ENCODE measurements at regions not wholly inside any gene's neighbourhood (a gene's known extent, or its start where the extent isn't known, plus 50 kb on each side); places are given as distances from the start of the nearest gene placed in this dataset.
"Not testable (repeated sequence)": the region's sequence is repeated elsewhere in the genome, so short reads cannot be mapped to it uniquely, and the experiment has no call there.

GRCh38 chr1:30562559-30562958, 160.8 kb downstream of the MATN1 start:
- no peak for DNase-seq

- no peak for DNase-seq
Observed at GRCh38 chr1:30551603-30552002, 171.8 kb downstream of the MATN1 start.

- DNase-seq: no peak
Observed at GRCh38 chr1:30550365-30551220, 172.8 kb downstream of the MATN1 start.

DNA sequence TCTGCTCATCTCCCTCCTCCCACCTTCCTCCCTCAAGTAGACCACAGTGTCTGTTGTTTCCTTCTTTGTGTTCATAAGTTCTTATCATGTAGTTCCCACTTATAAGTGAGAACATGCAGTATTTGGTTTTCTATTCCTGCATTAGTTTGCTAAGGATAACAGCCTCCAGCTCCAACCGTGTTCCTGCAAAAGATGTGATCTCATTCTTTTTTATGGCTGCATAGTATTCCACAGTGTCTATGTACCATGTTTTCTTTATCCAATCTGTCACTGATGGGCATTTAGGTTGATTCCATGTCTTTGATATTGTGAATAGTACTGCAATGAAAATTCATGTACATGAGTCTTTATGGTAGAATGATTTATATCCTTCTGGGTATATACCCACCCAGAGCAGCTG, 173.5 kb downstream of the MATN1 start:
- not testable (repeated sequence) for DNase-seq

GRCh38 chr1:30548294-30548693, 175.1 kb downstream of the MATN1 start:
- DNase-seq: no peak

GRCh38 chr1:30547326-30547725, 176.1 kb downstream of the MATN1 start:
- DNase-seq: not testable (repeated sequence)

- DNase-seq: no peak
Observed at GRCh38 chr1:30545365-30545764, 178.0 kb downstream of the MATN1 start.

- no peak for DNase-seq
Observed at GRCh38 chr1:30541721-30542485, 181.5 kb downstream of the MATN1 start.

DNA sequence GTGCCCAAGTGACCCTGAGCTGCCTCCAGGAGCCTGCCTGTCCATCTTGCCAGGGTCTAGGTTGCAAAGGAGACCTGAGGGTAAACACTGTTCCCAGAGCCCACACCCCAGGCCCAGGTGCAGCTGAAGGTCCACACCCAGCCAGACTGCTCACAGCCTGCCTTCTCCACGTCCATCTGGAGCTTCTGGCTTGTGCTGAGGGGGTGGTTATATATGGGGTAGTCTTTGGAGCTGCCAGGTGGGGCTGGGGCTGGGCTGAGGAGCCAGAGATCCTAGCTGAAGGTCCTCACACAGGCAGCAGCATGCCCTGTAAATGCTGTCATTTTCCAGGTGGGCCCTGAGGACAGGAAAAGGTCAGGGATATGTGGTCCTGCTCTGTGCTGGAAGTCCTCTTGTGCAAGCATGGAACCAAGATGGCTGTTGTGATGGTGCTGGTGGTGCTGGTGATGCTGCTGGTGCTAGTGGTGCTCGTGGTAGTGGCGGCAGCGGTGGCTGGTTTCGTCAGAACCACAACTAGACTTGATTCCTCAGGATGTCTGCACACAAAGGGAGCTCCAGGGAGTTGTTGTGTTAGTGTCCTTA, 182.7 kb downstream of the MATN1 start:
- DNase-seq: no peak

- DNase-seq: no peak
Observed at GRCh38 chr1:30539884-30540283, 183.5 kb downstream of the MATN1 start.

- no peak for DNase-seq
Observed at GRCh38 chr1:30538993-30539867, 184.2 kb downstream of the MATN1 start.

DNA sequence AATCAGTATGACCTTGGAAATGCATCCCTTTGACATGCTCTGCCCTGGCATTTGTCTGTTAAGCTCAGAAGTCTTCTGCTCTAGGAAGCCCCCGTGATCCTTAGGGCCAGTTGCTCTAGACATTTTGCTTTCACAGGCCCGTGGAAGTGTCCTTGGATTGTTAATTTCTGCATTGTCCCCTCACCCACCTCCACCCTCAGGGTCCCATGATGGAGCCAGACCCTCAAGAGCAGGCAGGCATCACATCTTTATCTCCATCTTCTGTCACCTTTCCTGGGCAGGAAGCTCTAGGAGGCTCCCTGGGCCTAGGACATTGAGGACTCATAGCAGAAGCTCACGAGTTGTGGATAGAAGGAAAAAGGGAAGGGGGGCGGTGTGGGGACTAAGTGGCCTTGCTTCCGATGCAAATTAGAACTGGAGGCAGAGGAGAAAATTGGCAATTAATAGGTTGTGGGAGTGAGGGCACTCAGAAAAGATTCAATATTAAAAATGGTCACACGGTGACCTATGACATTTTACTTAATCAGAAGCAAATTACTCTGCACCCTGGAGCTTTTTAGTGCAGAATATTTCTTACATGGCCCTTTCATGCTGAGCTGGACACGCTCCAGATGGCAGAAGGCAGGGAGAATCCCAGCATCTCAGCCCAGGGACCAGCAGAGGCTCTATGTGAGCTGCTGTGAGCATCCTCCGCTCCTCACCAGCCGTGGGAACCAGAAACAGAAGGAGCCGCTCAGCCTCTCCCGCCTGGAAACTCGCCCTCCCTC, 185.0 kb downstream of the MATN1 start:
- DNase-seq: no peak

GRCh38 chr1:30537279-30537678, 186.1 kb downstream of the MATN1 start:
- DNase-seq: no peak

DNA sequence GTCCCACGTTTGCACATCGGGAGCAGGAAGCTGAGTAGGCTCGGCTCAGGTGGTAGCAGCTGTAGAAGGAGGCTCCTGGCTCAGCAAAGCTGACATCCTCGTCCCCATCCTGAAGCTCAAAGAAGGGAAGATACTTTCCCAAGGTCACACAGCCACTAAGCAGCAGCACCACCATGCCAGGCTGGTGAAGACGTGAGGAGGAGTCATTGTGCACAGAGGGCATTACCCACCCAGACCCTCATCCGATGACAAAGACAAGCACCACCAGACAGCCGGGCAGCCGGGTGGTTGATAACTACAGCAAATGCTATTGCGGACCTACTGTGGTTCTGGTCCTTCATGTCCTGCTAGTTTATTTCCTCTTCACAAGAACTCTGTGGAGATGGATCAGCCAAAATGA, 186.9 kb downstream of the MATN1 start:
- DNase-seq: no peak

- DNase-seq: no peak
Observed at GRCh38 chr1:30535595-30536325, 187.6 kb downstream of the MATN1 start.

GRCh38 chr1:30534551-30534940, 188.8 kb downstream of the MATN1 start:
- DNase-seq: no peak

DNA sequence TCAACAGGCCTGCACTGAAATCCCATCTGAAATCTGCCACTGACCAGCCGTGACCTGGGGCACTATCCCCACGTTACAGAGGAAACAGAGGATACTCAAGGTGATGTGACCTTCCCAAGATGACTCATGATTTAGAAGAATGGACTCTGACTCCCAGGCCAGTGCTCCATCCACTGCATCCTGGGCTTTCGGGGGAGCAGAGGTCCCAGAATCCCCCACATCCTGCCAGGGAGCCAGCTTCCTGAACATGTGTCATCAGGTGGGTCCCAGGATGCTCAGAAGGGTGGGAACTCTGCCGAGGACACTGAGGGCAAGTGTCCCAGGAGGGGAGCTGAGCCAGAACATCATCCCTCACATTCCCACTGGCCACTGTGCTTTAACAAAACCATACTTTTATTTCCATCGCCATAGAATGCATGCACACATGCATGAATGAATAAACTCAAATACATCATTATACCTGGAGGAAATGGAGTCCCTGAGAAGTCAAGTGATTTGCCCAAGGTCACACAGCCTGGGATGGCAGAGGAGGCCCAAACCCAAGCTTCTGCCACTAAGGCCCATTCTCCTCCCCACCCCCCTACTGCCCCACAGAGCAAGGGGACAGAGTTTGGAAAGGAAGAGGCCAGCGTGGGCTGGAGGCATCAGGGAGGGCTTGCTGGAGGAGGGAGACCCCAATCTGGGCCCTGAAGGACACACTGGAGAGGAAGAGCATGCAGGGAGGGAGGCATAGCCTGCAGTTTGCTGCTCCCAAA, 189.4 kb downstream of the MATN1 start:
- DNase-seq: no peak

GRCh38 chr1:30533141-30533540, 190.2 kb downstream of the MATN1 start:
- no peak for DNase-seq

GRCh38 chr1:30532621-30533020, 190.8 kb downstream of the MATN1 start:
- no peak for DNase-seq

All from skin of body (tissue), 1 donor.